ENCODE measurements at regions not wholly inside any gene's neighbourhood (a gene's known extent, or its start where the extent isn't known, plus 50 kb on each side); places are given as distances from the start of the nearest gene placed in this dataset.
"Not testable (repeated sequence)": the region's sequence is repeated elsewhere in the genome, so short reads cannot be mapped to it uniquely, and the experiment has no call there.

DNA sequence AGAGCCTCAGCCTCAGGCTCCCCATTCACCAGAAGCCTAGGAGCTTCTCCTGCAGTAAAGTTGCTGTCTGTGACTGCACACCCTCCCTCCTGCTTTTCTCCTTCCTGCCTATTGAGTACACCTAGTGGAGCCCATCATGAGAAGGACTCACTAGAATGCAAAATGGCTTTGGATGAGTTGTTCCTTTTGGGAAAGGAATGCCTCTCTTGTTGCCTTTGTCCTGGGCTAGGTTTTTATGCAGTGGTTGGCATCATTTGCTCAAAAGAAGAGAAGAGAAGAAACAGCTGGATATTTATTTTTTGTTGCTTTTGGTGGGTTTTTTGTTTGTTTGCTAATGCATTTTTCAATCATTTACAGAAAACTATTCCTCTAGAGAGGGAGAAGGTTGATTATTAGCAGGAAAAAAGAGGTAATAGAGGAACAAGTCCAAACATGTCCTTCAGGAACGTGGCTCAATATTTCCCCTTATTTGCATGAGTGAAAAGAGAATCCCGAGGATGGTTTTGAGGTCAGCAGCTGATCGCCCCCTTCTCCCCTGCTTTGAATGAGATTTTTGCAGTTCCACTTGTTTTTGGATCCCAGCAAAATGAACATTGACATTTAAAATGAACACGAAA, 369.9 kb upstream of the NRP1 start:
- Histone ChIP-seq H3K9me3 (no peaks in the 10 kb centered on the region), H3K4me3 (no peak overlapping the region), H3K36me3 (no peaks in the 10 kb centered on the region), H3K27me3 (no peaks in the 10 kb centered on the region), H3K27ac (no peak overlapping the region), H3K4me1 (peaks cover 0 to 22% of the 10 kb centered on the region in 2 donors)
- no peak for DNase-seq (ENCODE audit: low spot score)
- TF ChIP-seq, protein P1, sequence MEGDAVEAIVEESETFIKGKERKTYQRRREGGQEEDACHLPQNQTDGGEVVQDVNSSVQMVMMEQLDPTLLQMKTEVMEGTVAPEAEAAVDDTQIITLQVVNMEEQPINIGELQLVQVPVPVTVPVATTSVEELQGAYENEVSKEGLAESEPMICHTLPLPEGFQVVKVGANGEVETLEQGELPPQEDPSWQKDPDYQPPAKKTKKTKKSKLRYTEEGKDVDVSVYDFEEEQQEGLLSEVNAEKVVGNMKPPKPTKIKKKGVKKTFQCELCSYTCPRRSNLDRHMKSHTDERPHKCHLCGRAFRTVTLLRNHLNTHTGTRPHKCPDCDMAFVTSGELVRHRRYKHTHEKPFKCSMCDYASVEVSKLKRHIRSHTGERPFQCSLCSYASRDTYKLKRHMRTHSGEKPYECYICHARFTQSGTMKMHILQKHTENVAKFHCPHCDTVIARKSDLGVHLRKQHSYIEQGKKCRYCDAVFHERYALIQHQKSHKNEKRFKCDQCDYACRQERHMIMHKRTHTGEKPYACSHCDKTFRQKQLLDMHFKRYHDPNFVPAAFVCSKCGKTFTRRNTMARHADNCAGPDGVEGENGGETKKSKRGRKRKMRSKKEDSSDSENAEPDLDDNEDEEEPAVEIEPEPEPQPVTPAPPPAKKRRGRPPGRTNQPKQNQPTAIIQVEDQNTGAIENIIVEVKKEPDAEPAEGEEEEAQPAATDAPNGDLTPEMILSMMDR (IDR thresholded peaks at IDR 0.05): no peak

DNA sequence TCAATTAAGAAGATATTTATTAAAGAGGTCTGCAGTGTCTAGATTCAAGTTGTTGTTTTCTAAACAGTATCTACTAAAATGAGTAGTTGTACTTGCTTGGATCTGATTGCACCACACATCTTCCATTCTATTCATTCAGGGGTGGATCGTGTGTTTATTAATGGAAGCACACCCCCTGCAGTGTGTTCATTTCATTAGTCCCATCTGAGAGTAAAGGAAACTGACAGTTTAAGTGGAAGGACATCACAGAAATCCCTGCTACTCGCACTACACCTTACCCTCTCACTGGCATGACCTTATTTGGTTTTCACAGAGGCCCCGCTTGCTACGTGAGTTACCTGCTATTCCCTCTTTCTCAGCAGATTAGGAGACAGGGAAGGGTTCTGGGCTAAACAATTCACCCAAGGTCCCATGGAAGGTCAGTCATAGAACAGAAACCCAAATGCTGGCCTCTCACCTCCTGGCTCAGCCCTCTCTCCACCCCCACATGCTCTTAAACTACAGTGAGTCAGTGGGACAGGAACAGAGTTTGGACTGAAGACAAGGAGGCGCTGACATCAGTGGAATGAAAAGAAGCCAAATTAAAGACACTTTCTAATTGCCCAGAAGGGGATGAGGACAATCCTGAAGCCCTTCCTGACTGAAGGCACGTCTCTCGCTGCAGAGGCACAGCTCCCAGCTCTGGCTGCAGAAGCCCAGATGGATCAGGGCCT, 369.2 kb upstream of the NRP1 start:
- DNase-seq (ENCODE audit: low spot score): no peak
- Histone ChIP-seq H3K27ac (no peak overlapping the region), H3K36me3 (no peaks in the 10 kb centered on the region), H3K4me3 (no peak overlapping the region), H3K27me3 (no peaks in the 10 kb centered on the region), H3K4me1 (peaks cover 0 to 22% of the 10 kb centered on the region in 2 donors), H3K9me3 (no peaks in the 10 kb centered on the region)
- TF ChIP-seq, protein P1 (IDR thresholded peaks at IDR 0.05): no peak

DNA sequence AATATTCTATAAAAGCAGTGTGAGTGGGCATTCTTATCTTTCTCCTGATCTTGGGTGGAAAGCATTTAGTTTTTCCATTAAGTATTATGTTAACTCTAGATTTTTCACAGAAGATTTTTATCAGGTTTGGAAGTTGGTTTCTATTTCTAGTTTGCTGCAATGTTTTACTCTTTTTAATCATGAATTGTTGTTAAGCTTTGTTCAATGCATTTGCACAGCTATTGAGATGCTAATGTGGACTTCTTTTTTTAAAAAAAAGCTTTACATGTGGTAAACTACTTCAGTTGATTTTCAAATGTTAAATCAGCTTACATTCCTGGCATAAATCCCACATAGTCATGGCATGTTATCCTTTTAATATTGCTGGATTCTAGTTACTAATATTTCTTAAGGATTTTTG, 363.6 kb upstream of the NRP1 start:
- no peak for DNase-seq (ENCODE audit: low spot score)
- Histone ChIP-seq H3K4me3 (no peak overlapping the region), H3K36me3 (no peaks in the 10 kb centered on the region), H3K27me3 (no peaks in the 10 kb centered on the region), H3K9me3 (no peaks in the 10 kb centered on the region), H3K4me1 (no peaks in the 10 kb centered on the region), H3K27ac (no peak overlapping the region)
- TF ChIP-seq, protein P1 (IDR thresholded peaks at IDR 0.05): no peak

DNA sequence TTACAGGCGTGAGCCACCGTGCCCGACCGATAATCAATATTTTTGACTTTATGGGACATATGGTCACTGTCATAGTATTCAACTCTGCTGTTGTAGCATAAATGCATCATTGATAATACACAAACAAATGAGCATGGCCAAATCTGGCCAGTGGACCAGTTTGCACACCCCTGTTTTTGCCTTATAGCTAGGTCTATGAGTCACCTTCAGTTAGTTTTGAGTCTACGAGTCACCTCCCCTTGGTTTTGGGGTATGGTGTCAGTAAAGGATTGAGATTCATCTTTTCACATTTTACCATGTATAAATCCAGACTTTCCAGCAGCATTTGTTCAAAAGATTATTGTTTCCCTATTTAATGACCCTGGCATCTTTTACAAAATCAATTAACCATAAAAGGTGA, 362.5 kb upstream of the NRP1 start:
- no peaks in the 10 kb centered on the region for H3K9me3 ChIP-seq
- no peak overlapping the region for H3K27ac ChIP-seq
- DNase-seq (ENCODE audit: low spot score): no peak
- TF ChIP-seq, protein P1 (IDR thresholded peaks at IDR 0.05): no peak
- no peaks in the 10 kb centered on the region for H3K36me3 ChIP-seq
- H3K27me3 ChIP-seq: no peaks in the 10 kb centered on the region
- H3K4me3 ChIP-seq: no peak overlapping the region
- H3K4me1 ChIP-seq: no peaks in the 10 kb centered on the region

DNA sequence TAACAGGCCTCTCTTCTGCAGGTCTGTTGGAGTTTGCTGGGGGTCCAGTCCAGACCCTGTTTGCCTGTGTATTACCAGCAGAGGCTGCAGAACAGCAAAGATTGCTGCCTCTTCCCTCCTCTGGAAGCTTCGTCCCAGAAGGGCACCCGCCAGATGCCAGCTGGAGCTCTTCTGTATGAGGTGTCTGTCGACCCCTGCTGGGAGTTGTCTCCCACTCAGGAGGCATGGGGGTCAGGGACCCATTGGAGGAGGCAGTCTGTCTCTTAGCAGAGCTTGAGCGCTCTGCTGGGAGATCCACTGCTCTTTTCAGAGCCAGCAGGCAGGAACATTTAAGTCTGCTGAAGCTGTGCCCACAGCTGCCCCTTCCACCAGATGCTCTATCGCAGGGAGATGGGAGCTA, 361.1 kb upstream of the NRP1 start:
- no peaks in the 10 kb centered on the region for H3K4me1 ChIP-seq
- H3K27ac ChIP-seq: no peak overlapping the region
- TF ChIP-seq, protein P1 (IDR thresholded peaks at IDR 0.05): no peak
- DNase-seq (ENCODE audit: low spot score): no peak
- no peak overlapping the region for H3K4me3 ChIP-seq
- no peaks in the 10 kb centered on the region for H3K36me3 ChIP-seq
- H3K9me3 ChIP-seq: peaks cover 0 to 7% of the 10 kb centered on the region in 2 donors
- H3K27me3 ChIP-seq: no peaks in the 10 kb centered on the region

DNA sequence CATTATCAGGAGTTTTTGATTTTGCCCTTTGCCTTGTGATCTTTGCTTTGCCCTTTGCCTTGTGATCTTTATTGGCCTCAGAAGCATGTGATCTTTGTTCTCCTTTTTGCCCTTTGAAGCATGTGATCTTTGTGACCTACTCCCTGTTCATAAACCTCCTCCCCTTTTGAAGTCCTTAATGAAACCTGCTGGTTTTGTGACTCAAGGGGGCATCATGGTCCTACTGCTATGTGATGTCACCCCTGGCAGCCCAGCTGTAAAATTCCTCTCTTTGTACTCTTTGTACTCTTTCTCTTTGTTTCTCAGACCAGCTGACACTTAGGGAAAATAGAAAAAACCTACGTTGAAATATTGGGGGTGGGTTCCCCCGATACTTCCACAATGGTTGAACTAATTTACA, 356.1 kb upstream of the NRP1 start:
- H3K4me1 ChIP-seq, H3K36me3 ChIP-seq: not testable (repeated sequence)
- H3K9me3 ChIP-seq: peaks cover 0 to 20% of the 10 kb centered on the region in 2 donors

More for the DNA sequence above, 356.1 kb upstream of the NRP1 start:
- not testable (repeated sequence) for H3K27ac ChIP-seq; DNase-seq (ENCODE audit: low spot score); H3K27me3 ChIP-seq; H3K4me3 ChIP-seq

Measured in right atrium auricular region (tissue), 2 donors.